NCI-H187 treated with DMSO at 0.1 percent for 48 hours (cell line): ENCODE measurements at regions not wholly inside any gene's neighbourhood (a gene's known extent, or its start where the extent isn't known, plus 50 kb on each side); places are given as distances from the start of the nearest gene placed in this dataset.
"Not testable (repeated sequence)": the region's sequence is repeated elsewhere in the genome, so short reads cannot be mapped to it uniquely, and the experiment has no call there.

Source experiments
- DNase-seq: peaks from one replicate; lab custom pipeline; 2025; lab: John Stamatoyannopoulos, UW

DNA sequence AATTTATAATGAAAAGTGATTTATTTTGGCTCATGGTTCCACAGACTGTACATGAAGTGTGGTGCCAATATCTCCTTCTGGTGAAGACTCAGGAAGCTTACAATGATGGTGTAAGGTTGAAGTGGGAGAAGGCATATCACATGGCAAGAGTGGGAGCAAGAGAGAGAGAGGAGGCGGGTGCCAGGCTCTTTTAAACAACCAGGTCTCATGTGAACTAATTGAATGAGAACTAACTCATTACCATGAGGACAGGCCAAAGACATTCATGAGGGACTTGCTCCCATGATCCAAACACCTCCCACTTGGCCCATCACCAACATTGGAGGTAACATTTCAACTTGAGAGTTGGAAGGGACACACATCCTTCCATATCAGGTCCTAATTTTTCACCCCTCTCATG, 155.2 kb downstream of the SLC38A4 start:
- DNase-seq = no peak

DNA sequence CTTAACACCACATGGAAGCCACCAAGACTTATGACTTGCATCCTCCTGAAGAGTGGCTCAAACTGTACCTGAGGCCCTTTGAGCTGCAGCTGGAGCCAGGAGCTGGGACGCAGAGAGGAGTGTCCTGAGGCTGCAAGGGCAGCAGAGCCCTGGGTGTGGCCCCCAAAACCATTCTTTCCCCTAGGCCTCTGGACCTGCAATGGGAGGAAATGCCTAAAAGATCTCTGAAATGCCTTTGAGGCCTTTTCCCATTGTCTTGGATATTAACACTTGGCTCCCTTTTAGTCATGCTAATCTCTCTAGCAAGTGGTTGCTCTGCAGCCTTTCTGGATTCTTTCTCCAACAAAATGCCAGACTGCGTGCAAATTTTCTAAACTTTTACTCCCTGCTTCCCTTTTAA, 156.1 kb downstream of the SLC38A4 start:
- DNase-seq = no peak

DNA sequence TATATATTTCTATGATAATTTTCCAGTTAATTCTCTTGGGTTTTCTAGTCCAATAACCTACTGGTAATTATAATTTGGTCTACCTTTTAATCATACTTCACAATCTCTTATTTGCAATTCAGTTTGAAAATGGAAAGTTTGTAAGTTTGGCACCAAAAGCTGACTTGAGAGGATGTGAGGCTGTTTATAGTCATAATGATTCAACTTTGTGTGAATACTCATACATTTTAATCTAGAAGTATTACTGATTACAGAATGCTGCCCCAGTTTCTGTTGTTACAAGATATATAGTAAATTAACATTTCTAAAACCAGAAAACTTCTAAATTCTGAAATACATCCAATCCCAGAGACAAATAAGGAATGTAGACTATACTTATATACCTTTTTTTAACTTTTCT, 158.2 kb downstream of the SLC38A4 start:
- DNase-seq = no peak

DNA sequence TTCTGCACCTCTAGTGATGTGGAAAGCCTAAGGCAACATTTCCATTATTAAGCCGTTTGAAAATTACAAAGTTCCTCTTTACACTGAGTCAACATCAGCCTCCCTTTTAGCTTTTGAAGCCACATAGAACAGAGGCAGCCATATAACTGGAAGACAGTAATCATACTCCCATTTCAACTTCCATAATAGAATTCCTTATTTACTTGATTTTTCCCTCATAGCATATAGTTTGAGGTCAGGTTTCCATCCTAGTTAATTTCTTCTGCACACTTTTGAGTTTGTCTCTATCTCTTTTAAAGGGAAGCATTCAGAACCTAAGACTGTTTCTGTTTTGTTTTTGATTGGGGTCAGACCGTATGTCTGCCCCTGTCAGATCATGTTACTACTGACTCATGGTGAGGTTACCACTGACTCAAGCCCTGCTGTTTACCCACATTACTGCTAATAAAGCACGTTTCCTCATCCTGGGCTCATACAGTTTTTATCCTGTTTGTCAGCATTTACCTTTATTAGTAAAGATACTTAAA, 161.0 kb downstream of the SLC38A4 start:
- DNase-seq = no peak

DNA sequence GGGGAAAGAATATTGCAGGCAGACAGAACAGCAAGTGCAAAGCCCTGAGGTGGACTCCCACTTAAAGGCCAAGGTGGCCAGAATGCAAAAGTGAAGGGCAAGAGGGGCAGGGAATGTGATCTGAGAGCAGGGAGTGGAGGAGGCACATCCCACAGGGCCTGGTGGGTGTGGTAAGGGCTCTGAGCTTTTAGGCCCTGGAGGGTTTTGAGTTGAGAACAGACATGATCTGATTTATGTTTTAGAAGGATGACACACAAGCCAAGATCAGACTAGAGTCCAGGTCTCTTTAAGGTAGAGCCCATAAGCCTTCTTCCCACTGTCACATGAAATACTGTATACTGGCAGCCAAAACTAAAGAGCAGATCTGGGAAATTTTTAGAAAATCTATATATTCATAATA, 162.5 kb downstream of the SLC38A4 start:
- no peak for DNase-seq

DNA sequence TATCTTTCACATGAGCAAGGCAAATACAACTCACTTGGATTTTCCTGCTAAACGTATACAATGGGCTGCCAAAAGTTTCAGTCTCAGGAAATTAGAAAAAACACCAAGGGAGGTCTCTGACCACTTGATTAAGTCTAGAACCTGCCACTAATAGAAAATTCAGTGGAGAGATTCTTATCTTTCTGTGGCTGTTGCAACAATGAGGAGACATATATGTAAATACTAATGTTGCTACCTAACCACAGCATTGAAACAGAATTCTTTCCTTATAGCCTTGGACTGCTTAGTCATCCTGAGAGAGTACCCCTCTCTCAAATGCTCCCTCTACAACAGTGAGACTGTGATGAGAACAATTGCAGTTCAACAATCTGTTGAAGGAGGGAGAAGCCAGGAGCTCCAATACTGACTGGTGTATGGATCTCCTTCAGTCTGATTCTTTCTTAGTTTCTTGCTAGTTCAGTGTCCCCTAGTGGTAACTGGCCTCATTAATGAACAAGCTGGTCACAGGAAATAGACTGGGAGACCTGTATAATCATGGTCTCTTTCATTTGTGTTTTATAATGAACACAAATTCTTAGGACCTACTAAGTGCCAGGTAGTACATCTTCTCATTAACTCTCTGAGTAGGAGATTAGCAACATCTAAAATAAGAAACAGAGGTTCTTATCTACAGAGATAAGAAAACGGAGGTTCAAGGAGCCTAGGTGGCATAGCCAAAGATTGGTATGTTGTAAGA, 164.5 kb downstream of the SLC38A4 start:
- DNase-seq = peak; percentile 12

DNA sequence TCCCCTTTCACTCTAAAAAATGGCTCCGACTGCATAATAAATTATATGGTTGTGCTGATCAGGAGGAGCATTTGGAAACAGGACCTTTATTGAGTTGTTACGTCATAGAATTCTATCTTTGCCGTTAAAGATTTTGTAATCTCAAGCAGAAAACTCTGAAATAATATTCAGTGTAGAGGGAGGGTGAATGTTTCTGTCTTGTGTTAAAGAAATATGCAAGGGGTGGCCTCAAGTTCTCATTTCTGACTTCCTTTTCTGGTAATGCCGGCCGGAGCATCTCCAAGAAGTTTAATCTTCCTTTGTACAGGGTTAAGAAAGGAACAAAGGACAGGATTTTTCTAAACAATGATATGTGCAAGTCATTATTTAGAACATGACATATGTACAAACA, 165.1 kb downstream of the SLC38A4 start:
- no peak for DNase-seq

DNA sequence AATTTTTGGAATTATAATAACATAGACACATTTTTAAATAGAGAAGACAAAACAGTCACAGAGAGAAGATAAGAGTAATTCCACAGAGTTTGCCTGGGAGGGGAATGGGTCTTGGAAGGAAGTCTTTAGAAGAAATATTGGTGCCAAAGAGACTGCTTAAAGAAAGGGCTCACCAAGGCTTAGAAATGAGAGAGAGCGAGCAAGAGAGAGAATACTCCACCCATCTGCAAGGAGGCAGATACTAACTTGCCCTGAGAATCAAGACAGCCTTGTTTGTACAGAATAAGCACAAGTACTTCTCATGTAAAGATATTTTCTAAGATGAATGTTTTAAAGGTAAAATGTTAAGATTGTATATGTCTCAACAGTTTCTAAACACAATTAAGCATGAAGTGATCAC, 165.5 kb downstream of the SLC38A4 start:
- DNase-seq = no peak

DNA sequence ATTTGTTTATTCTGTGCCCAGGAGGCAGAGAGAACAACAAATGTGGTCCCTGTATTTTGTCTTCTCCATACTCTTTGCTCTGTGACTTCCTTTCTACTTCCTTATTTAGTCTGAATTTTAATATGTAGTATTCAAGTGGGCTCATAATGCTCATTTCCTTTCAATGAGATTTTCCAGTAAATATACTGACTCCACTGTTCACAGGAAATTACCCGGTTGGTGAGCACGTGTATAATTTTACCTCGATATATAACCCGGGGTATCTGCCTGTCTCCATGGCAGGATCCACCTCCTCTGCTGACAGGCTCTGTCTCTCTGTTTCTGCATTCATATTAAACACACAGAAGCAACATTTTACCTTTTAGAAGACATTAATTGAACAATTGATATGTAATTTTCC, 166.0 kb downstream of the SLC38A4 start:
- no peak for DNase-seq

DNA sequence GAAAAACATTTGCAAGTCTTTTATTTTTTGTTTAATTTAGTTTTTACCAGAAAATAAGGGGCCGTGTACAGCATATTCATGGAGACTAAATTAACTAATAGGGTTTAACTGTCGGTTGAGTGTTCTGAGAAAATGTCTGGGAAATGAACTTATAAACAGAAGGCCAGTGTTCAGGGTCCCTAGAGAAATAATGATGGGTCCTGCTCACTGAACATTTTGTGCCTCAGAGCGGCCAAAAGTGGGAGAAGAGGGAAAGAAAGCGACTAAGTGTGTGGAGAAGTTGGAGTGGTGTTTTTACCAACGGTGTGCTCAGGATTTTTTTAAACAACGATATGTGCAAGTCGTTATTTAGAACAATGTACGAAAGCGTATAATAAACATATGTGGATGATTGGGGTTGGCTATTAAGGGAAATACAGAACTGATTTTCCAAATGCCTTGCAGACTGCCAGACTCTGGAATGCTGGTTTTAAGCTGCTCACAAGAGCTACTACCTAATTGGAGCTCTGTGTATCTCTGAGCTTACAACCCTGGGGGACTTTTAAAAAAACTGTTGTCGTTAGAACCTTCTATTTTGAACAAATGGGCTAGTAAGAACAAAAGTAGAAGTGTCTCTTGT, 166.7 kb downstream of the SLC38A4 start:
- DNase-seq = no peak

DNA sequence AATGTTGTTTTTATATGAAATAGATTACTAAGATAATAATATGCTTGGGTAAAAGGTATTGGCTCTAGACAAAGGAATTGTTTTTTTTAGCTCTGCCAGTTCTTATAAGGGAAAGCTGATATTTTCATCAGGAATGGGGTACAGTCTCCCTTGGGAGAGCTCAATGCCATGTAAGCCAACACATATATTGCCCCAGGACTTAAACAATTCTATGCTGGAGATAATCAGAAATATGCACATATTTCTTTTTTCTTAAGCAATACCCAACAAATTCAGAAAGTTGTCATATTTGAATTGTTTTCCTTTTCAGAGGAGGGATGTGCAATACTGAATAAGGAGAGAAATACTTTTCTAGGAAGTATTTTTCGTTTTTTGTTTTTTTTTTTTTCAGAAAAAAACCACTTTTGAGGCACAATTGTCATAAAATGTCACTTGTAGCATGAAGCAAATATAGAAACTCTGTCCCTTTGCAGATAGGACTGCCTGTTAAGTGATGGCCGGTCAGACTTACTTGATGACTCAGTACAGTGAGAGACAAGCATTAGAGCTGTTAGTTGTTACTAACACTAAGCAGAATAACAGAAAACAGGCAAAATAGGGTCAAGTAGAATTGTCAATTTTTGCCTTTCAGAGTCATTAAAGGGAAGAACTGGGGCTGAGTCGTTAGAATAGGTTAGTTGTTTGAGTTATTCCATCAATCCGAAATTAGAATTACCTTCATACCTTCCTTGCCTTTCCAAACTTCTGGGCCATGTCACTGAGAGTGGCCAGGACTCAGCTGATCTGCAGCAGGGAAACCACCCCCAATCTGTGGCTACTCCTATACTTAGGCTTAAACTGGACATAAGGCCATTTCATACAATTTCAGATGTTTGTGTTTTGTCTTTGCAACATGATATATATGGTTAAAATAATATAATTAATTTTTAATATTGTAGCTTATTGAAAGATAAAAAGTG, 168.1 kb downstream of the SLC38A4 start:
- no peak for DNase-seq

DNA sequence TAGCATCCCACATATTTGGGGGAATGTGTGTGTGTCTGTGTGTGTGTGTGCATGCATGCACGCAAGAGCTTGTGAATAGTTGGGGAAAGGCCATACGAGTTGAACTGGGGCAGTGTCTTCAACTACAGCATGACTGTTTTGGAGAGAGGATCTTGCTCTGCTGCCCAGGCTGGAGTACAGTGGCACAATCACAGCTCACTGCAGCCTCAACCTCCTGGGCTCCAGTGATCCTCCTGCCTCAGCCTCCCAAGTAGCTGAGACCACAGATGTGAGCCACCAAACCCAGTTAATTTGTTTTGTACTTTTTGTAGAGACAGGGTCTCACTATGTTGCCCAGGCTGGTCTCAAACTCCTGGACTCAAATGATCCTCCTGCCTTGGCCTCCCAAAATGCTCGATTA, 169.8 kb downstream of the SLC38A4 start:
- DNase-seq = not testable (repeated sequence)

DNA sequence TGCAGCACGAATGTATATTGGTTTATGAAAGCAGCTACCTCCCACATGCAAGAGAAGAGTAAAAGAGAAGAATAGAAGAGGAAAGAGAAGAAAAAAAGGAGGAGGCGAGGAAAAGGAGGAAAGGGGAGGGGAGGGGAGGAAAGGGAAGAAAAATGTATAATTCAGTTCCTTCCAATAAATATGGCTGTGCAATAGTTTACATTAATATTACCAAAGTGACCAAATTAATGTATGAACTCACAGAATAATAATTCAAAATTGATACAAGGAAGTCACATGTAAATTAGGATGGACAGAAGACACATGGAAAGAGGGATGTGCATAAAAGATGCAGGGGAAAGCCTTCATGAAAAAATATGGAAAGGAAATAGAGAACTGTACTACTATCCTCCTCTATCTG, 172.5 kb downstream of the SLC38A4 start:
- DNase-seq = no peak

DNA sequence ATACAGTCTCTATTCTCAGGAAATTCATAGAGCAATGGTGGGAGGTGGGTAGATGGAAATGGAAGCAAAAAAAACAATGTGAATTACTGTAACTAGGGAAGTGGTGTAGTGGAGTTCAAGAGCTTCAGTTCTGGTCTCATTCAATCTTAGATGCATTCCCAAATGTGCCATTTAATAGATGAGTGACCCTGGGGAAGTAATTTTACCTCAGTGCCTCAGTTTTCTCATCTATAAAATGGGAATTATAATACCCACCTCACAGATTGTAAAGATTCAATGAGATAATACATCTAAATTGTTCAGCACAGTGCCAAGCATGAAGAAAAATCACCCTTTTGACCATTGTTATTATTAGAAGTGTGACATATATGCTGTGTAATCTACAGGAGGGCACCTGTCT, 173.1 kb downstream of the SLC38A4 start:
- no peak for DNase-seq

DNA sequence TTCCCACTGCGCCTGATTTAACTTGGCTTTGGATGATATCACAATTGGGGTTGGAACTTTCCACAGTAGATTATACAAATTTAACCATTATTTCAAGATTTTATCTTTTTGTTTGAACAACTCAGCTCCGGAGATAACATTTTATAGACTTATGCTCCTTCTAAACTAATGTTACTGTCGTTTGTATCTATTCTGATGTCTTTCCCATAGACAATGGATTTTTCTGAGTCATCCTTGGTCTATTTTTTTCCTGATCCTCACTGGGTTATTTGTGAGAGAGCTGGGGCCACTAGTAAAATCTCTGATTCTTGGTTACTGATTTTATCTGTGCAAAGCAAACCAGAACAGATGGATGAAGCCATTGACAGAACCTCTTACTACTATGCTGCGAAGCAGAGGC, 175.1 kb downstream of the SLC38A4 start:
- no peak for DNase-seq

DNA sequence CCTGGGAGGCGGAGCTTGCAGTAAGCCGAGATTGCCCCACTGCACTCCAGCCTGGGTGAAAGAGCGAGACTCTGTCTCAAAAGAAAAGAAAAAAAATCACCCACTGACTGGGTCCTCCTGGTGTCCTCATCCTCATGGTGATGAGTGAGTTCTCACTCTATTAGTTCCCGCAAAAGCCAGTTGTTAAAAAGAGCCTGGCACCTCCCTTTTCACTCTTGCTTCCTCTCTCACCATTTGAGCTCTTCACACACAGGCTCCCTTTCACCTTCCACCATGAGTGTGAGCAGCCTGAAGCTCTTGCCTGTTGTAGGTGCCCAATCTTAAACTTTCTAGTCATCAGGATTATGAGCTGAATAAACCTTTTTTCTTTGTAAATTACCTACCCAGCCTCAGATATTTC, 176.4 kb downstream of the SLC38A4 start:
- no peak for DNase-seq

DNA sequence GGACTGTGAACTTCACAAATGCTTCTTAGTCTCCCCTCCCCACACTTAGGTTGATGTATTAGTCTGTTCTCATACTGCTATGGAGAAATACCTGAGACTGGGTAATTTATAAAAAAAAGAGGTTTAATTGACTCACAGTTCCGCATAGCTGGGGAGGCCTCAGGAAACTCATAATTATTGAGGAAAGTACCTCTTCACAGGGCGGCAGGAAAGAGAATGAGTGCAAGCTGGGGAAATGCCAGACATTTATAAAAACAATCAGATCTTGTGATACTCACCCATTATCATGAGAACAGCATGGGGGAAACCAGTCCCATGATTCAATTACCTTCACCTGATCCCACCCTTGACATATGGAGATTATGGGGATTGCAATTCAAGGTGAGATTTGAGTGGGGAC, 178.8 kb downstream of the SLC38A4 start:
- DNase-seq = no peak

DNA sequence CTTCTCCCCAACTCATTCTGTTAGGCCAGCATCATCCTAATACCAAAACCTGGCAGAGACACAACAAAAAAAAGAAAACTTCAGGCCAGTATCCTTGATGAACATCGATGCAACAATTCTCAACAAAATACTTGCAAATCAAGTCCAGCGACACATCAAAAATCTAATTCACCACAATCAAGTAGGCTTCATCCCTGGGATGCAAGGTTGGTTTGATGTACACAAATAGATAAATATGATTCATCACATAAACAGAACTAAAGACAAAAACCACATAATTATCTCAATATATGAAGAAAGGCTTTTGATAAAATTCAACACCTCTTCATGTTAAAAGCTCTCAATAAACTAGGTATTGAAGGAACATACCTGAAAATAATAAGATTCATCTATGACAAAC, 184.1 kb downstream of the SLC38A4 start:
- not testable (repeated sequence) for DNase-seq

DNA sequence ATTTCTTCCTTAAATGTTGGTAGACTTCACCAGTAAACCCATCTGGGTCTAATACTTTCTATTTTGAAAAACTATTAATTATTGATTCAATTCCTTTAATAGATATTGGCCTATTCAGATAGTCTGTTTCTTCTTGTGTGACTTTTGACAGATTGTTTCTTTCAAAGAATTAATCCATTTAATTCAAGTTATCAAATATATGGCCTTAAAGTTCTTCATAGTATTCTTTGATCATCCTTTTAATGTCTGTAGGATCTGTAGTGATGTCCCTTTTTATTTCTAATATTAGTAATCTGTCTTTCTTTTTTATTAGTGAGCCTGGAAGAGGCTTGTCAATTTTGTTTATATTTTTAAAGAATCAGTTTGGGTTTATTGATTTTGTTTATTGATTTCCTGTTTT, 190.0 kb downstream of the SLC38A4 start:
- DNase-seq = no peak

DNA sequence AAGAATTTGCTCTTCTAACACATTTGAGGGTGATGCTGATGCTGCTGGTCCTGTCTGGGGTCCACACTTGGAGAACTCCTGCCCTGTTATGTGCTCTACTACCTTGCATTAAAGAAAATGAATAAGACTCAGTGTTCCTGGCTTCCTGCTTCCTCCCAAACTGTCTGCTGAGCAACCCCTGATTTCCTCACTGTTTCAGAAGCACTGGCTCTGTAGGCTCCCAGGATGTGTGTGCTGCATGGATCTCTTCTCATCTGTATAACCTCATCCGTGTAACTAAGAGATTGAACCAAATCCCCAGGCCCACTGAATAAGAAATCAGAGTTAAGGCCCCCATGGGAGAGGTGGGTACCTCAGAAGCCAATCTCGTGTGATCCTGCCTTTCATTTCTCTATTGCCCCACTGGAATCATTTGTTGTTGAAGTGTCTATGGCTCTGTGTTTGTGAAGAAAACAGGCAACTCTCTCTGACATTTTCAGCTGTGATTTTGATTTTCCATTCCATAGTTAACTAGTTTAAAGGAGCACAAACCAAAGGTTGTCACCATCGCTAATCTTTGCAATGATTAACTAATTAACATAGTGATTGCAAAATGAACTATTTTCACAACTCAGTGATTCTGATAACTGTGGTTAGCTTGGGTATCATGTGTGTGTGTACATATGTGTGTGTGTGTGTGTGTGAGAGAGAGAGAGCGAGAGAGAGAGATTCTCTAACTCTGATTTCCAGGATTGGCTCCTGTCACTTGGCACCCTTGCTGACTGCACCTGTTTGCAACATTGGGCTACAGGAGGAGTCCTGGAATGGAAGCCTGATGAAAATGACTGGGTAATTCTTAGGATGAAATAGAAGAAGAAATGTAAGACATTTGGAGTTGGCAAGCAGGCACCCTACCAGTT, 196.2 kb downstream of the SLC38A4 start:
- DNase-seq = no peak

DNA sequence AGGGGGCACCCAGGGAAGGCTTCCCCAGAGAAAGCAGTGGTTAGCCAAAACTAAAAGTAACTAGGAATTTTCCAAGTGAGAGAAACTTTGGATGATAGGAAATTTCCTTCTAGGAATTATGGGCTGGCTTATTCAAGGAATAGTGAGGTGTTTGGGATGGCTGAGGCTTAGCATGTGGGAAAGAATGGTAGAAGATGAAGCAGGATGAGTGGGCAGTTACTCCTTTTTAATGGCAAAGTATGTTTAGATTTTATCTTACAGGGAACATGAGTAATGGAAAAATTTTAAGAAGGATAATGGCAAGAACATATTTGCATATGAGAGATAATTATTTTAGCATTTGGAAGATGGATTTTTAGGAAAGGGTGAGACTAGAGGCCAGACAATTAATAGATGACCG, 197.6 kb downstream of the SLC38A4 start:
- DNase-seq = no peak

DNA sequence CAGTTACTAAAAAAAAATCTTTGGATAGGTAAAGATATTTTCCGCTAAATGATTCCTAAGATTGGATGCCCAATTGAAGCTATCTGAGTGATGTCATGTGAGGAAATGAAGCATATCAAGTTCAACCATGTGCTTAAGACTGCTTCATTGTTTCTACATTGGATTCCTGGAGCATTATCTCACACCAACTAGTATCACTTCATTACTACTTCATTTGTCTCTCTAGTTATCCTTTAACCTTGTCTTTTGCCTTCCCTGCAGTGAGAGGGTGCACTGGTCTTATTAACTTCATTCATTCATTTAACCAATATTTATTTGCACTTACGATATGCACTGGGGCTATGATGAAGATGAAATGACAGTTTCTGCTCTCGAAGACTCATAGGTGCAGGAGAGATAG, 198.1 kb downstream of the SLC38A4 start:
- DNase-seq = no peak
